GM19023 (cell line): ENCODE measurements at regions not wholly inside any gene's neighbourhood (a gene's known extent, or its start where the extent isn't known, plus 50 kb on each side); places are given as distances from the start of the nearest gene placed in this dataset.

Experiments
- ATAC-seq: cut with Tn5 transposase; IDR thresholded peaks from one replicate; pipeline ENCODE4 v1.9.1; 2021; ENCODE audit warnings: mild to moderate bottlenecking, moderate library complexity; ENCODE audit not compliant: unreplicated experiment

DNA sequence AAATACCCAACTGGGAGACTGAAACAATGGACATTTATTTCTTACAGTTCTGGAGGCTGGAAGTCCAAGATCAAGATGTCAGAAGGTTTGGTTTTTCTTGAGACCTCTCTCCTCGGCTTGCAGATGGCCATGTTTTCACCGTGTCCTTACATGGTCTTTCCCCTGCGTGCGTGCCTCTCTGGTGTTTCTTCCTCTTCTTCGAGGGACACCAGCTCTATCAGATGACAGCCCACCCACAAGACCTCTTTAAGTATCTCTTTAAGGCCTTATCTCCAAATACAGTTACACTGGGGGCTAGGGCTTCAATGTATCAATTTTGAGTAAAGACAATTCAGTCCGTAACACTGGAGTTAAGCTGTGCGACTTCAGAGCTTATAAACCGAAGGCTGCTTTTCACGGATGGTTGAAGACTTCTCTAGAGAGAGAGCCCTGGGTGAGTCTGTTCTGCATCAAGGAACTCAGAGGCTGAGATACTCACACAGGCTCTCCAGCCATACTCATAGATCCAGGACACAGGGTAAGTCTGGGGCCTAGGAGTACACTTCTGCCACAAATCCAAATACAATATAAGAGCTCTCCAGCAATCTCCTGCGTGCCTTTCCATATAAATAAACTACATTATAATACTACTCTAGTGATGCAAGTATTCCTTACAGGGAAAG is 339.9 kb upstream of the PKDCC start:
- ATAC-seq, result no peak

DNA sequence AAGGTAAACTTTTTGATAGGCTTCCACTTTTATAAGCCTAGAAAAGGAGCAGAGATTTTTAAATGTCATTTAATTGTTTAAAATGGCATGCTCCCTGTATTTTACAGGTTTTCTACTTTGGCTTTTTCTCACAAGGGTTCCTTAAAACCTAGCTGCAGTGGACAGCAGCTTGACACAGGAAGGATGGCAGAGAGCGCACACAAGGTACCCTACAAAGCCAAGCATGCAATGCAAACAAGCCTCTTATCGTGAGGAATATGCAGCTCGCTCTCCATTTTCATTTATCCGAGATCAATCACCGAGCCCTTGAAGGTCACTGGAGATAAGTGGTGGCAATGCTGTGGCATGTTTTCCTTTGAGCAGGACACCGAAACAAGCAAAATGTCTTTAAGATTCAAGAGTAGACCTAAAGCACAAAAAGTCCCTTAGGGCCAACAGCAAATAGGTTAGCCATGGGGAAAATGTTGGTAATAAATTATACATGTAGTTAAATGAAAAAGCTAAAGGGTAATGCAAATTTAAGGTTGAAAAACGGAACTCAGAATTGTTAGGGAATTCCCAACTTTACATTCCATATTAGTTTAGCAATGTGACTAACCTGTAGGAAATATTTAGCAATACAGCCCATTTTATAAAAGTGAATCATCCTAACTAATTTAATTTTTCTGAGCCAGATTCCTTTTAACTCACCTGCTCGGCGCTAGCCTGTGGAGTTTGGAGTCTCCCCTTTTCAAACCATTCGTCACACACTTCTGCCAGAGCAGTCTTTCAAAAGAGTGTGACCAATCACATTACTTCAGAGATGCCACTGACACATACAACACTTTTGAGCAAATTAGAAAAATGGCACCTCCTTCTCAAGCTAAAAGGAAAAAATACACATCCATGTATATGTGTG is 337.9 kb upstream of the PKDCC start:
- peak; percentile 42 for ATAC-seq

DNA sequence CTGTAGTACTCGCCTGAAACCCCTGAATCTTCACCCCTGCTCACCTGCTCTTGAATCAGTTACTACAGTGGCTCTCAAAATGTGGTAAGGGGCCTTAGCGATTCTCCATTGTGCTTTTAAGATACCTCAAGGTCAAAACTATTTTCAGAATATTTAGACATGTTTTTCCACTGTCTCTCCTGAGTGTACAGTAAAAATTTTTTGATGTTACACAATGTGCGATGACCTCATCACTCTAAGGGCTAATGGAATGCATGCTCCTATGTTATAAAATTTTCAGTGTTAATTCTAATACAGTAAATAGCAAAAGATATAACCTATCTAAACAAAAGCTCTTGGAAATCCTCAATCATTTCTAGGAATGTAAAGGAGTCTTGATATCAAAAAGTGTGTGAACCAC is 336.9 kb upstream of the PKDCC start:
- no peak for ATAC-seq

DNA sequence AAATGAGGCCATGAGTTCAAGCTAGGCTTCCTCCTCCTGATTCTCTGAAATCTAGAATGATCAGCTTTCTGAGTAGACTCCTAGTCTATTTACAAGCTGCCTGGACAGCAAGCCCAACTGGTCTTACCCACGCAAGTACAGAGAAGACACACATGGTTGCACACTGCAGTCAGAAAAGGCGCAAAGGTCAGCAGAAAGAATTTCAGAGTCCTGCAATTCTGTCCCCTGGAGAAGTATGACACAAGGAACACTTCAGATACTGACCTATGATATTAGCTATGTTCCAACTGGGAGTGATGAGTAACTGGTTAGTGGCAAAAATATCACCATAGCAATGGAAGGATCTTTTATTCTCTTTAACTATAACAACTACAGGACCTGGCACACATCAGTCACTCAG is 336.1 kb upstream of the PKDCC start:
- ATAC-seq, result no peak

DNA sequence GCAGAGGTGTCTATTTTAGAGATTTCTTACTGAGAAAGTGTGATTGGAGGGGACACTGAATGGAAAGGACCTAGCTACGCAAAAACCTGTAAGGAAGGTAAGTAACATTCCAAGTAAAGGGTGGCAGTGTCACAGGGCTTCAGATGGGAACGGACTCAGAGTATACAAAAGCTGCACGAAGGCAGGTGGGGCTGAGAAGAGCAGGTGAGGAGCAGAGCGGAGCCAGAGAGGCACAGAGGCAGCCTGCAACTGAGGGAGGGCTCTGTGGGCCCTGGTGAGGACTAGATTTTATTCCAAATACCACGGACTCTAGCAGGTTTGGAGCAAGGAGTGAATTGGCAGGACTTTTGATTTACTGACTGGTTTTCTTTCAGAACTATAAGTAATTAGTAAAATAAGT is 331.3 kb upstream of the PKDCC start:
- no peak for ATAC-seq

DNA sequence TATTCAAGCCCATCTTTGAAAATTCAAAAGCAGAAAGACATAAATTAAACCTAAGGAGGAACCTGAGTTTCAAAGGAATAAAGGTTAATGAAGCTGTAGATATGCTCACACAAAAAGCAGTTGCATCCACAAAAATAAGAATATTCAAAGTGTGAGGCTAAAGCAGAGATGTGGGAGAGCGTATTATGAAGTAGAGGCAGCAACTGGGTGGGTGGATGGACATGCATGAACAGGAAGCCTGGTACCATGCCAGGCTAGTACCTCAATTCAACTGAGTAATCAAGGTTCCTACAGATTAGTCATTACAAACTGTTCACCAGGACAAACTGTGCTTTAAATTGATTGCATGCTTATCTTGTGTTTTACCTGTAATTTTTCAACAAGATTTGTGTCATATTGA is 330.0 kb upstream of the PKDCC start:
- ATAC-seq, result no peak

DNA sequence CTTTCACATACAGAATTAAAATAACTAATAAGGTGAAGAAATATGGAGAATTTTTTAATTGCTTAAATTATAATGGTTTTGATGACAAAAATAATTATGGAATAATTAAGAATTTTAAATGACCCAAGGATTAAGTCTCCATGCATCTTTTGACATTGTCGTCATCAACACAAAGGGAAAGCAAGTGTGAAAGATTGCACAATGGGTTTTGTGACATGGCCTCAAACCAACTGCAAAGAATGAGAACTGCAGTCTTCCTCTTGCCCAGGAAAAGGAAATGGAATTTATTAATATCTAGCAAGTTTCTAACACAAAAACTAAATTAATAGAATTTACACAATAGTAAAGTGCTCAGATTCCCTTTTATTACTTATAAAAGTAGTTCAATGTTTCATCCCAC is 329.1 kb upstream of the PKDCC start:
- no peak for ATAC-seq

DNA sequence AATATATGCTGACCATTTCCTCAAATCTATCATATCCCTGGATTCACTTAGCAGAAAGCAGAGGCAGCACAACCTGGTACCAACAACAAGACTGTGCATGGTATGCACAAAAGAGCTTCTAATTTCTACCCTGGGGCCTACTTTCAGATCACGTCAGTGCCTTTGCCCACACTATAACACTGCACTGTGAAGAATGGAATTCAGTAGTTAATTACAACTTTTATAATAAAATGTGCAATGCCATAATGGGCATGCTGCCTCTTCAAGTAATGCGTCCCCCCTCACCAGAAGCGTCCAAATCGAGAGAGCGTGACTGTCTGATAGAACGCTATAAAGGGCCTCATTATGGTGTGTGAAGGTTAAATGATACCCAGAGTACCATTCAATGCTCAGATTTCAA is 328.1 kb upstream of the PKDCC start:
- no peak for ATAC-seq

DNA sequence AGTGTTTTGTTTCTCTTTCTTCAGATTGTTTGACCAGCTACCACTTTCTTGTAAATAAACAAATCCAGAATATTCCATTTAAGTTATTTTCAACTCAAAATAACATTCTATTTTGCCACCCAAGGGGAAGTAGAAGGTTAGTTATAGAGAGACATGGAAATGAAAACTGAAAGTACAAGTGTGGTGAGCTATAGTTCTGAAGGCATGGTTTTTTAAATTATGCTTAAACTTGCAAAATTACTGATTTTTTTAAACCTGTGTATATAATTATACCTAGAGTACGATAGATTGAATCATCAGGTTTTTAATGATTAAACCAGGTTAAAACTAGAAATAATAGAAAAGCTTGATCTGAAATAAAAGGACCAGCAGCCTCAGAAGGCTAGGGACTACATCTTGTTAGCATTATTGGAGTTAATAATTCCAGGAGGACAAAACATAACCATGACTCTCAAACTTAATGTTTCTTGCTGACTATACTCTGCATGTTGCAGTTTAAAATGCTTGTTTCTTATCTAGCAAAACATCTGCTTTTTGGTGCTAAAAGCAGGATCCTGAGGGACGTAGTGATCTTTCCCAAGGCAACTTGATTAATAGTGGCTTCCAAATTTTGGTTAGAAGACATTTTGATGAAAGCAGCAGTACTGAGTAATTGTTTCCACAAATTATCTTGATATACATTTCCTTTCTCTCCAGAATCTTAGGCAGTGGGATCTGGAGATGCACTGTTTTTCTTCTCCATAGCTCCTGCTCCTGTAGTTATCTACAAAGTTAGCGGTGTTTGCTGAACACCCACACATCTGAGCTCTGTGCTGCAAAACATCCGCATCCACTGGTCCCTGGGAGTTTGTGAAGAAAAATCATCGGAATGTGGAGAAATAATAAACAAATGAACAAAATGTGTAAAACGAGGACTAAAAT is 327.2 kb upstream of the PKDCC start:
- ATAC-seq, result peak; percentile 44

DNA sequence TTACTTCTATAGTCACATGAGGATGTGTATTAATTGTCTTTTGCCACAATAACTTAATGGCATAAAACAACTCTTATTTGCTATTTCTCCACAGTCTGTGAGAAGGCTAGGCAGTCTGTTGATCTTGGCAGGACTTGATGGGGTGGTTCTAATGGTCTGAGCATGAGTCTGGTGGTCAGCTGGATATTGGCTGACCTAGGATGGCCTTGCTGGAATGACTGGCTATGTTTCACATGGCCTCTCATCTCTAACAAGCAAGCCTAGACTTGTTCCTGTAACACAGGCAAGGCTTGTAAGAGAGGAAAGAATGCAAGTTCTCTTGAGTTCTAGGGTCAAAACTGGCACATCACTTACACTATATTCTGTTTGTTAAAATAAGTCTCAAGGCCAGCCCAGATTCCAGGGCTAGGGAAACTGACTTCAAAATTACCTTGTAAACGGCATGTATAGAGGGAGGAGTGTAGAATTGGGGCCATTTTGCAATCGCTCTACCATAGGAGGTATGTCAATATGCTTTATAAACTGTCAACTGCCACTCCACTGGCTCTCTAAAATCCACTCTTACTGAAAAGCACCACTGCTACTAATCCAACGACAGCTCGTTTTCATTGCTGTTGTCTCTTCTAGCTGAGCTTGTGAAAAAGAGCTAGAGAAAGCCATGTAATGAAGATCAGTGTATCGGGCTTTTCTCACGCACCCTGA is 325.0 kb upstream of the PKDCC start:
- no peak for ATAC-seq

DNA sequence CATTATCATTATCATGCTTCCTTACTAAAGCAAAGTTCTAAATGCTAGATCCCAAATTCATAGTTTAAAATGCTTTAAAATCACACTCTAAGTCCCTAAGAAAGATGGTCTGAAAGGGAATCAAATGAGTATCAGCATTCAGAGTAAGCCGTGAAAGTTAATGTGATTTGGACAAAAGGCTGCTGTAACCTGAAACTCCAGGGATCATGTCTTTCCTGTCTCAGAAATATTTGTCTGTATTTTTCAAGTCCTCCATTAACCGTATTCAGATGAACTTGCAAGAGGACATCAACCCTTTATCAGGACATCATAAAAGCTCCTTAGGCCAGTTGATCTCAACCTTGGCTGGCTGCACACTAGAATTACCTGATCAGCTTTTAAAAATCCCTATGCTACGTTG is 324.3 kb upstream of the PKDCC start:
- ATAC-seq, result no peak

DNA sequence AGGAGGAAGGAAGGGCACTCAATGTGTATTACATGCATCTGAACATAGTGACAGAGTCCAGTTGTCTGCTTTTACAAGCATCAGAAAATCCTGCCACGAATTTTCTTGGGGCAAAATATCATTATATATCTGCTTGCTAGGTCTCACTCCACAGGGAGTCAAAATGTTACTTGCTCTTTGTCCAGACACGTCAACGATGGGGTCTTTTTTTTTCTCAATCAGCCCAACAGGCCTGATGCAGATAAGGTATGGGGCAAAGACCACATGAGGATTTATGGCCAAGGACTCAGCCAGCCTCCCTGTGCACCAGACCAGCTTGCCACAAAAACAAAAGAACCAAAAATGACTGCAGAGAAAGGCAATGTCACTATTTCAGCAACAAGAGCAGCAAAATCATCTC is 323.4 kb upstream of the PKDCC start:
- no peak for ATAC-seq

DNA sequence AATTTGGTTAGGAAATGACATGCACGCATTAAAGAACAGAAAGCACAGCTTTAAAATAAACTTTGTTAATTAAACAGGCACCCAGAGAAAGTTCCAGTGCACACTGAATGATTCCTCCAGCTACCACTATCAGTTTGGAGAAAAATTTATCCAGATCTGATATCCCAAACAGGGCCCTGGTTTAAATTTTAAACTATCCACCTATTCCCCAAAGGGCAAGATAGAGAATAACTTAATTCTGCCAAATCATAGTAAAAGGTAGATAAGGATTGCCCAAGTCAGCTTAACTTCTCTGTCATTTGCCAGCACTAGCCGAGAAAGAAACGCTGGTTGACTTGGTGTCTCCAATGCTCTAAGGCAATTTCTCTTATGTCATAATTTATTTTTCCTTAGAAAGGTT is 321.9 kb upstream of the PKDCC start:
- no peak for ATAC-seq

DNA sequence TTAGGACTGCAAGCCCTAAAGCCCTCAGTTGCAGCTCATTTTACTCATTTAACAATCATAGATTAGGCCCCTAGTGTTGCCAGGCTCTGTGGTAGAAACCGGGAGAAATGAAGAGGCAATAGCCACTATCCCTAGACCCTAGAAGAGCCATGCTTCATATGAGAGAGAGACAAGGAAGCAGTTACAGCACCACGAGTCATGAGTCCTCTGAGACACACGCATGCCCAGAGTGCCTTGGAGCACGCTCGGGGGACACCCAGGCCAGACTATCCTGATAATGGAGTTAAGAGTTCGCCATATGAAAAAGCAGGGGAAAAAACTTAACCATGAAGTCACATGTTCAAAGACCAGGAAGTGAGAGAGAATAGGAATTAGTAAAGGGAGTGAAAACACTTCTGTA is 321.5 kb upstream of the PKDCC start:
- ATAC-seq, result no peak

DNA sequence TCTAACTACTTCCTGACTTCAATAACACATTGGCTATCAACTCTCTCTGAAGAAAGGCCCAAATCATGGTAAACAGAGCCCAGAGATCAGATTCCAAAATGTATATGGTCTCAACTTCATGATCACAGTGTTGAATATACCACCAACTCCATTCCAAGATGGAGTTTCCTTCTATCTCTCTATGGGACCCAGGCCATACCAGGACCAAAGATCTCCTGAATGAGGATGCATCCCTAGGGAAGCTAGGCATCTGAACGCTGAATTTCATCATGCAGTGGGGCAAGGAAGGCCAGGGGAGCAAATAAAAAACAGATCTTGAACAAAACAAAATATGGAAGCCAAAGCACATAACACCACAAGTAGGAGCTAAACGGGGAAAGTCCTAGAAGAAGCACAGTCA is 320.7 kb upstream of the PKDCC start:
- no peak for ATAC-seq

DNA sequence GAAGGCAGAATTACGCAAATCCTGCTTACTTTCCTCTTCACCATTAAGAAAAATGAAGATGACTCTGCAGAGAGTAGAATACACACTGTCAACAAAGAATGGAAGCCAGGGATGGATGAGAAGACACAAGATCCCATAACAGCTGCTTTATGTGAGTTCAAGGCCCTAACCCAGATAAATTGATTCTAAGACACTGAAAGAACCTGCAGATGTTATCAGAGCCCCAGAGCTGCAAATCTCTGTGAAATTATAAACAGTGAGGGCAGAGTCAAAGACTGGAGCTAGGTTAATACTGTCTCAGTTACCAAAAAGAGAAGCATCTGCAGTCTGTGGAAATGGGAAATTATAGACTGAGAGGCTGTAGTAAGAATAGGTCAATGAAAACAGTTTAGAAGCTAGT is 320.1 kb upstream of the PKDCC start:
- no peak for ATAC-seq

DNA sequence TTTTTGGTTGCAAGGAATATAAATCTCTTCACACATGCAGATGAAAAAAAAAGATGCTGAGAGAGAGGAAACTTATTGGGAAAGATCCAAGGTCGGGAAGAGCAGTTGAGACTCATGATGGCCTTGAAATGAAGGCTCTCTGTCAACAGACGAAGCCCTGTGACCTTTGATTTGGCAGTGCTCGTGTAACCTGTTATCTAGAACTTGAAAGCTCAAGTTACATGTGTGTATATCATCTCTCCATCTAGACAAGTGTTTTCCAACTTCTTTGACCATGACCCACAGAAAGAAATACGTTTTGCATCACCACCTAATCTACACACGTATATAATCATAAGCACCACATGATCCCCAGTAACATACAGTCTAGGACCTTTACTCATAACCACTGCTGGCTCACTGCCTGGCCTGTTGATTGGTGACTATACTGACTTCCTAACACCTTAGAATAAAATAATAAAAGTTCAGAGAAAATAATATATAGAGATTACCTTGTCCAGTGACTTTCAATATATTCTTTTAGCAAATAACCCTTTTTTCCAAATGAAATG is 319.0 kb upstream of the PKDCC start:
- ATAC-seq, result no peak

DNA sequence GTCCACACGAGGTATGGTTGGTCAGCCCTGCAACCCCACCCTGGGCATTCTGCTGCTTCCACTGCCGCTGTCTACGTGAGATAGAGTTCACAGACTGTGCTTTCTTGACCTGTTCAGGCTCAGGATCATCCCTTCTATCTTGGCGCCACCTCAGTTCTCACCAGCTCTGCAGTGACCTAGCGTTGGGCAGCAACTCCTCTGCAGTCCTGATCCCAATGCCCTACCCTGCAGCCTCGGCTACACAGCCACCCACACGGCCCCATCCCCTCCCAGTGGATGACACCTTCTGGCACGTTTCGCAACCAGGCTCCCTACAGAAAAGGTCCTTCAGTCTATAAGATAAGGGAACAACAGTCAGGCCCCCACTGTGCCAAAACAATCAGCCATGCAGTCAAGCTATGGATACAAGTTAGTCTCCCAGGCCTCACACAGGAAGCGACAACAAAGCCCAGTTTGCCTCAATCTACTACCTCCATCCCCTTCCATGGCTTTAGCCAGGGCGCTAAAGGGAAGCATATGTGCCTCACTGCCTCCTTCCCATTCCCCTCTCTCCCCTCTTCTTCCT is 317.9 kb upstream of the PKDCC start:
- ATAC-seq, result no peak

DNA sequence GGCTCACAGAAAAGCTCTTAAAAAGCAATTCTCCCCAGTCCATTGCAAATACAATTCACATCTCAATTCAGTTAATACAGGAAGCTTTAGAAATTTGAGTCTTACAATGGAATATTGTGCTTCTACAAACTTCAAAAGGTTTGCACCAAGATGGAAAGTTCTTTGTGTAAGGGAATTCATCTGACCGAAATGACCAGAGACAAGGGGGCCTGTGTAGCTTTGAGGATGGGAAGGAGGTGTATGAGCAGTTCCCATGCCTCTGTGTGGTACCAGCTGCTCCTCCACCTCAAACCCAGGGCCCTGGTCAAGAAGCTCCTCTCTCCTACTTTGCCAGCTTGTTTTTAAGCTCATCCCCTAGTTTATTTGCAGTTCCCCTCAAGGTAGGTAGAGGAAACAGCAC is 312.8 kb upstream of the PKDCC start:
- ATAC-seq, result no peak

DNA sequence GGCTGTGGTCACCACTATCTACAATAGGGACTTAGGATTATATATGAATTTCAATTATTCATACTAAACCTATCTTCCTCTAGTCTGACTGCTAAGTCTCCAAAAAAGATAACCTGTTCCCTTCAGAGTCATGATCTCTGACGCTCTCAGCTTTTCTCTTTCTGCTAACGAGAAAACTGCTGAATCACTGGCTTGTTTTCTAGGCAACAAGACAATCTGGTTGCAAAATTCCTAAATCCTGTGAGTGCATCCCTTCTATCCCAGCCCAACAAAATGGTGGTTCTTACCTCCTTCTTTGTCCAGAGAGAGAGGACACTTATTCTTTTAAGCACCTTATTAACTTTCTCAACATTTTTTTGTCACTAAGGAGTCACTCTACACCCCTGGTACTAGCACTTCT is 312.3 kb upstream of the PKDCC start:
- ATAC-seq, result no peak
